Stromal cell of bone marrow (primary cell): ENCODE measurements at regions not wholly inside any gene's neighbourhood (a gene's known extent, or its start where the extent isn't known, plus 50 kb on each side); places are given as distances from the start of the nearest gene placed in this dataset.
A peak's percentile ranks its signal among the peaks of the same experiment; 100 is the strongest.
"Not testable (repeated sequence)": the region's sequence is repeated elsewhere in the genome, so short reads cannot be mapped to it uniquely, and the experiment has no call there.

ENCODE experiments used
- DNase-seq: peaks from one replicate; pipeline ENCODE4 v3.0.0-alpha.2; 2012; ENCODE audit warnings: low read depth

DNA sequence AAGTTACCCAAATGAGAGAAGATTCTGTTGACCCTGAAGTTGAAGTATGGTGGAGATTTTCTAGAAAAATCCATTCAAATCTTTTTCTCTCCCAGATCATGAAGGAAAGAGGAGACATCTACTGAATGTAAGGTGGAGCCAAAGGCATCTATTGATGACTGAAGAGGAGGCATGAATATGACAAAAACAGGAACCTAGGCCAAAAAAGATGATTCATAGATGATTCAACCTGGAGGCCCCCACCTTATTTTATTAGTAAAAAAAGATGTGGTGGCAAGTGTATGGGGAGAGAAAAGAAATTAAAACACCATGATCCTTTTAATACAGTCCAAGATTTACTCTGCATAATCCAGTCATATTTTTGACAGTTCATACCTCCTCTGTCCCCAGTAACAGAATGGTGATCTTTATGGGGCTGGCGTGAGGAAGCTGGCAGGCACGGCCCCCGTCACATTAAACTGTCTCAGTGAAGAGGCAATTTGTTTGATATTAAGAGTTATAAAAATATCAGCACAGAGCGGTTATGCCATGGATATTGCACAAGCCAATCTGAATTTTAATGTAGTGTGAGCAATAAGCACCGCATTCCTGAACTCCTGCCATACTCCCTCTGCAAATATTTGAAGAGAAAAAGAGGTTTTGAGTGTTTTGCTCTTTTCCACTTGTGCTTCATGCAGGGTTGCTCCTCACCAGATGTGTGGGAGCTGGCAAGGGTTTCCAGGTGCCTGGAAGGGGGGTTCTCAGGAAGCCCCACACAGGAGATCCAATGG lies 94.4 kb downstream of the TRIM43 start:
- peak; percentile 63 for DNase-seq

GRCh38 chr2:95687852-95688251 lies 96.1 kb downstream of the TRIM43 start:
- peak; percentile 65 for DNase-seq

DNA sequence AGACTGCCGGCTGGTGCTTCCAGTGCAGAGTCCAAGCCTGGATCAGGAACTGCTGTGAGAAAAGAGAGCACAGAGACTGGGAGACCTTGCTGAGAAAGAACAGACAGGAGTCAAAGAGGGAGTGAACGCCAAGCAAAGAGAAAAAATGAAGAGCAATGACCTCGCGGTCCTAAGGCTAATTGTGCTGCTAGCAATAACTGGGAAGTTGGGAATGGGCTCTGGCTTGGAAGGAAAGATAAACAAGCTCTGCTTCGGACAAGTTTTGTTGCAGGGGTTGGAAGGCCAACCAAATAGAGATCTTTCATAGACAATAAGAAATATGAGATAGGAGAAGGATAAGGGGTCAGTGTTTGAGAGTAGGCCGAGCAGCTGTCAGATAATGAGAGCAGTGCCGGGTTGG lies 99.4 kb downstream of the TRIM43 start:
- DNase-seq = not testable (repeated sequence)

GRCh38 chr2:95693071-95693846 lies 101.5 kb downstream of the TRIM43 start:
- not testable (repeated sequence) for DNase-seq

DNA sequence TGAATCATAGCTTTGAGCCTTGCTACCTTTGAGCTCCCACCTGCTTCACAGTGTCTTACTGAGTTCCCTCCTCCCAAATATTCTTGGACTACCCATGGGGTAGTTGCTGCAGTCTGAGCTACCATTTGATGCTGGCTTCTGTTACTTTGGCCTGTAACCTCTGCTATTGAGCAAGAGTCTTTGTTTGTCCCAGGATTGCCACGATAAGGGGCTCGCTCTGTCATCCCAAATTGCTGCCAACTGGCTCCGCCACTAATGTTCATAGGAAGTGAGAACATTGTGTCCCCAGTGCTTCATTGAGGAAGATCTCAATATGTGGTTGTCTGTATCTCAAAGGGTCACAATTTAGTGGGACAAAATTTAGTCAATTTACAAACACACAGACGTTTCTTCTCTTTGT lies 103.8 kb downstream of the TRIM43 start:
- DNase-seq = no peak

DNA sequence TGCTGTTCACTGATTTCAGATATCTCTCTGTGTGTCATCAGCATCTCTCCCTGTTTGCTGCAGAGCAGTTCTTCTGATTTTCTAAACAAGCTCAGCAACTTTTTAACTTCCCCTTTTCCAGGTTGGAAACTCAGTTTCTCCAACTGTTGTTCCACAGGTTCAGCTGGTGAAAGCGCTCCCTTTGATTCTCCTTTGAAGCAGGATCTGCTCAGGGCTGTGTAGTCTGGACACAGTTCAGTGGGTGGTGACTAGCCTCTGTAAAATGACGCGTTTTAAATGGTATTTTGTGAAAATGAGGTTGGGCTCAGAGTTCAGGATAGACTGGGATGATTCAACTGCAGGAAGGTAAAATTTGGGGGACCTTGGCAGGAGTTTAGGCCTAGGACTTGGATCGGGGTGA lies 106.3 kb downstream of the TRIM43 start:
- no peak for DNase-seq

DNA sequence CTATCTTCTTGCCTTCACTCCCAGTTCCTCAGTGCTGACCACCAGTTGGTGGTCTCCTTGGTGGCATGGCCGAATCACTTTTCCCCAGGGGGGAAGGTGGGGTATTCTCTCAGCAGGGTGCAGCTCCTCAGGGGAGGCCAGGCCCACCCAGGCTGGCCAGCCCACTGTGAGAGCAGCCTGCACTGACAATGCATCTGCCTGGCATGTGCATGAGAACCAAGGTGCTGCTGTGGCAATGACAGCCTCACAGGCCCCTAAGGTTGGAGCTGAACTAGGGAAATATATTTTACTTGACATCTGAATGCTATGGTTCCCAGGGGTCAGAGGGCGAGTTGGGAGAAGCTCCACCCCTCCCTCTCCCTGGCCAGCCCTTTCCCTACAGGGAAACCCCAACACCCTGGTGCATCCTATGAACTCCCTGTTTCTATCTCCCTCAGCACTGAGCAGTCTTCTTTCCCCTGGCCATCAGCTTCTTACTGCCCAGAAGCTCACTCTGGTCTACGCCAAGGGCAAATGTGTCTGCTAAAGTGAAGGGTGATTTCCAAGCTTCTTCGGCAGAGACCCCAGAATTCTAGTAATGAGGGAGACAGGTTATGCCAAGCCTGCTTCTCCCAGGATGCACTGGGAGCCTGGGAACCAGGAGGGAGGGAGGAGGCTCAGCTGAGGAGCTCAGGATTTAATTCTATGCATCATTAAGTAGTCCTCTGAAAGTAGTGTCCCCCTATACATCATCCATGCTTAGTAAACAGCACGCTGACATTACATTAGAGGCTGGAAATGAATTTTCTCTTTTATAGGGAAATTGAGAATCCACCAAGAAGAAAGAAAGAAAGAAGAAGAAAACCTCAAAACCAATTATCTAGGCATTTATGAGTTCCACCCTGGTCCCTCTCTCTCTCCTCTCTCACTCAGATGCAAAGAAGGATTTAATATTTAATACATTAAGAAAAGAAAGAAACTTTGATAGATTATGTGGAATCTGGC lies 107.7 kb downstream of the TRIM43 start:
- not testable (repeated sequence) for DNase-seq

DNA sequence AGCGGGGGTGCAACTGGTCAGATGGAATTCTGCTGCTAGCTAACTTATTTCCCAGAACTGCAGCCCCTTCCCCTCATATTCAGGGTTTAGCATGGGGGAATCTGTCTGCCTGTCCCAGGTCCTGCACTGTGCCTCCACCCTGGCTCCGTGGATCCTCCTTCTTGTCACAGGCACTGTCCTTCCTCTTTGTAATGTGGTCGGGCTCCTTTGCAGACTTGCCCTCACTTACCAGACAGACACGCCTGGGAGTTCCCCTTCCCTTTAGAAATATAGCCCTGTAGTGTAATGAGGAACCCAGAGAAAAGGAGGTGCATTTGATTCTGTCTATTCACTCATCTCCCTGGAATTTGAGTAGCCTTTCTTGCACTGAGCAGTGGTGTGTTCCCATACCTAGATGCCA lies 108.7 kb downstream of the TRIM43 start:
- no peak for DNase-seq

- no peak for DNase-seq
Measured at GRCh38 chr2:95702471-95702870, 110.7 kb downstream of the TRIM43 start.

DNA sequence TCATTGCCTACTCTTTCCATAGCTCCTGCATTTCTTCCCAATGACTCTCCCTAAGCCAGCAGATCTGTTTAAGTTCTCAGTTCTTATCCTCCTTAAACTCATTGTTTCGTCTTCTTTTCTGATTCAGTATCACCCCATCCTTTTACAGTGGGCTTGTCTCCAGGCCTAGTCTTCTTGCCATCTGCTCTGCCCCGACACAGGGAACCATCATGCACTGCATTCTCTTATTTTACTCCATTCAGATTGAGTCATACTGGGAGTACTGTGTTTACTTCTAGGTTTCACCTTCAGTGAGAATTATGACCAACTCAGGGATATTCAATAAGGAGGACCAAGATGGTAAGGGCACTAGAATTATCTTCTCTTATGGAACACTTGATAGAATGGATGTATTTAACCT lies 115.4 kb downstream of the TRIM43 start:
- DNase-seq = not testable (repeated sequence)

DNA sequence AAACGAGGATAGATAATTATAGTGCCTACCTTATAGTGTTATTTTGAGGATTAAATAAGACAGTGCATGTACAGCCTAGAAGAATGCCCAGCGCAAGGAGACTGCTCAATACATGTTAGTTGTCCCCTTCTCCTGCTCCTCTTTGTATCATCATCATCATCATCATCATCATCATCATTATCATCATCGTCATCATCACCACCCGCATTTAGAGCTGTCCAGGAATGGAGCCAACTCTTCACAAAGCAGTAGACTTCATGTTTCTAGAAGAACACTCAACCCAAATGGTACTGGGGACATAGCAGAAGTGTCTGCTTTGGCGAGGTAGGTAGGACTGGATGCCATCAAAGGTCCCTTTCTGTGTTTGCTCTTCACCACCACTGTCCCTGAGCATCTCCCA lies 116.0 kb downstream of the TRIM43 start:
- DNase-seq = no peak

GRCh38 chr2:95709831-95710230 lies 118.0 kb downstream of the TRIM43 start:
- no peak for DNase-seq

GRCh38 chr2:95713470-95714177 lies 121.8 kb downstream of the TRIM43 start:
- DNase-seq = not testable (repeated sequence)

- not testable (repeated sequence) for DNase-seq
Measured at GRCh38 chr2:95714398-95714797, 122.6 kb downstream of the TRIM43 start.

DNA sequence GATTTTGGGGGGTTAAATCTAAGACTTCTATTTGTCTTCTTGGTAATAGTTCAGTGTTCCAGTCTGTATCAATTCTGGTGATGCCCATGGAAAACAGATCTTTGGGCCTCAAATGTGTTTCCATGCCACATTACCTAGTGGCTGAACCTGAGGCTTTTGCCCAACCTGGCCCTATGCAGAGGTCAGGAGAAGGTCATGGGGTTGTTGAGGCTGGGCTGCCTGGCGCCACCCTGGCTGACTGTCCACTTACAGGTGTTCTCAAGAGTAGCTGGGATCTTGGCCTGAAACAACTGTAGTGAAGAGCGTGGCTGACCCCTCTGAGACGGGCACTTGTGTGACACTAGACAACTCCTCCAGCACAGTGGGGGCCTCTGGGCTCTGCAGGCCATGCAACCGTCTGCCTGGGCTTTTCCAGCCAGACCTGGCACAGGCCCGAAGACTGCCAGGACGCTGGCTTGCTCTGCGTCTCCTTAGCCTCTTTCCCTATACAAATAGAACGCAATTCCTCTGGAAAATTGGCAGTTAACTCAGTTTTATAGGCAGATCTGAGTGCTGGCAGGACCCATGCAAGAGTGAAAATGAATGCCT lies 127.8 kb downstream of the TRIM43 start:
- DNase-seq = no peak

DNA sequence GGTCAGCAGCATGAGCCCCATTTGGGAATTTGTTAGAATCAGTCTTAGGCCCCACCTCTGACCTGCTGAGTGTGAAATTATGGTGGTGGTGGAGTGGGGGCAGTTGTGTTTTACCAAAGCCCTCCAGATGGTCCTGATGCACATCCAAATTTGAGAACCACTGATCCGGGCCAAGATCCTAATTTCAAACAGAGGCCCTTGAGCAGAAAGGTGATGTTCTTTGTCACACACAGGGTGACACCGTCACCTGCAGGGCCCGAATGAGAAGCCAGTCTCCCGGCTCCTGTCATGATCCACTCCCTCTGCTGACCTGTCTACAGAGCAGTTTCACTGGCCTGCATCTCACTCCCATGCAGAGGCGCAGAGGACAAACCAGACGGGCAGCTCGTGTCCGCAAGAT lies 129.9 kb downstream of the TRIM43 start:
- DNase-seq = no peak

- no peak for DNase-seq
Measured at GRCh38 chr2:95722131-95722697, 130.4 kb downstream of the TRIM43 start.

DNA sequence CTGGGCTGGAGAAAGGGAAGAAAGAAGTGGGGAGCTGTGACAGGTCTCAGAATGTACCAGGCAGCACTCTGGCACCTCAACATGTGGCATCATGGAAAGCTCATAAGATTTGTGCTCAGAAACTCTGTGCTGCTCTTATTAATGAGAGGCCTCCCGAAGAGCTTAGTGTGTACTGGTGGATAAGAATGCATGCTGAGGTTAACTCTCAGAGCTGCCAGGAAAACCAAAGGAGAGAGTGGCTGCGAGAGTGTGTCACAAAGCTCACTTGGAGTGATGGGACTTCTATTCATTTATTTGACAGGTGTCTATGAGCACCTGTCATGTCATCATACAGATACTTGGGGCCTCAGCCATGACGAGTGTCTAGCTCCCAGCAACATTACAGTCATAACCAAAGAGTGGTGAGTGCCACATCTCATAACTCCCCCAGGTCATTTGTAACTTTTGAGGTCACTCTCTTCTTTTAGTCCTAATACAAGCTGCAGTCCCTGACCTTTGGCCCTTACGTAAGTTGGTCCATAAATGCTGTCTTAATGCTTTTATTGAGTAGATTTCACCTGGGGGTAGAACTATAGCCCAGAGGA lies 131.9 kb downstream of the TRIM43 start:
- DNase-seq = not testable (repeated sequence)

DNA sequence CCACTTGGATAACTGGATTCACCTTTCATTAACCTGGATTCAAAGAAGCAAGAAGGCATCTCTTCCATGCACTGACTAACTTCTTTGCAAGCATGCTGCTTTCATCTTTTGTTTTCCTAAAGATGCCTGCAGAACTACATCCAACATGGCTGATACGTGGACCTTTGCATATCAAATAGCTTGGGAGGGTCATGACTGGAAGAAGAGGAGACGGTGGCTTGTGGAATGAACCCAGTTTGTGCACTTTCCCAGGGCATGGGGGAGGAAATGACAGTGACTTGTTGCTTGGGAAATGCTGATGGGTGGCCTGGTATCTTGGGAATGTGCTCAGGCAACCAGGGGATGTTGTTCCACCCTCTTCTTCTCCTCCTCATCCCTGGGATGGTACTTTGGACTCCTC lies 133.4 kb downstream of the TRIM43 start:
- DNase-seq = not testable (repeated sequence)

DNA sequence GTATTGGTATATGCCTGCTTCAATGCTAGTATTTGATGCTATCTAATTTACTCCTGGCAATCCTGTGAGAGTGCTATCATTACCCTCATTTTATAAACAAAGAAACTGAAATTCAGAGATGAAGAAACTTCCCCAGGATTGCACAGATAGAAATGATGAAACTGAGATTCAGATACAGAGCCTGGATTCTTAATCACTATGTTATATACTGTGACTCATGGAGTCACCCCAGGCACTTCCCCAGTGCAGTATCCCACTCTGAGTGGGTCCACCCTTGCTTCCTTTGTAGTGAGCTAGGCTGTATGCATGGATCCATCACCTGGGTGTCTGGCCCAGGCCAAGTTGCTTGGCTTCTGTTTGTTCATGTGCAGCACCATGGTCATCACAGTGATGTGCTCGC lies 133.9 kb downstream of the TRIM43 start:
- not testable (repeated sequence) for DNase-seq
